ENCODE measurements at regions not wholly inside any gene's neighbourhood (a gene's known extent, or its start where the extent isn't known, plus 50 kb on each side); places are given as distances from the start of the nearest gene placed in this dataset.

GRCh38 chr3:194986208-194987043 is 284.5 kb downstream of the XXYLT1 start:
- ATAC-seq (no peak), DNase-seq (ENCODE audit: low spot score in 2 of 2) (no peak)
- Mint-ChIP-seq H3K36me3 (no peaks in the 10 kb centered on the region), H3K27ac (no peak overlapping the region), H3K9me3 (peaks cover 4 to 5% of the 10 kb centered on the region in 2 donors)

GRCh38 chr3:194987571-194988494 is 283.1 kb downstream of the XXYLT1 start:
- DNase-seq (ENCODE audit: low spot score in 2 of 2) (no peak), ATAC-seq (no peak)
- H3K9me3 Mint-ChIP-seq = no peaks in the 10 kb centered on the region
- no peak overlapping the region for H3K27ac Mint-ChIP-seq
- H3K36me3 Mint-ChIP-seq = no peaks in the 10 kb centered on the region

GRCh38 chr3:194988495-194989165 is 282.3 kb downstream of the XXYLT1 start:
- DNase-seq (ENCODE audit: low spot score in 2 of 2) (no peak), ATAC-seq (no peak)
- no peaks in the 10 kb centered on the region for H3K36me3 Mint-ChIP-seq
- H3K9me3 Mint-ChIP-seq = no peaks in the 10 kb centered on the region
- no peak overlapping the region for H3K27ac Mint-ChIP-seq

- no peak overlapping the region for H3K27ac Mint-ChIP-seq
- no peak for DNase-seq (ENCODE audit: low spot score in 2 of 2)
- H3K36me3 Mint-ChIP-seq = no peaks in the 10 kb centered on the region
- no peak for ATAC-seq
- no peaks in the 10 kb centered on the region for H3K9me3 Mint-ChIP-seq
Measured at GRCh38 chr3:194989241-194989640, 281.7 kb downstream of the XXYLT1 start.

- H3K27ac Mint-ChIP-seq = no peak overlapping the region
- H3K9me3 Mint-ChIP-seq = no peaks in the 10 kb centered on the region
- DNase-seq (ENCODE audit: low spot score in 2 of 2) = no peak
- no peak for ATAC-seq
- H3K36me3 Mint-ChIP-seq = no peaks in the 10 kb centered on the region
Measured at GRCh38 chr3:194990454-194991337, 280.3 kb downstream of the XXYLT1 start.

GRCh38 chr3:194991338-194991654 is 279.7 kb downstream of the XXYLT1 start:
- DNase-seq (ENCODE audit: low spot score in 2 of 2) (no peak), ATAC-seq (no peak)
- Mint-ChIP-seq H3K36me3 (no peaks in the 10 kb centered on the region), H3K9me3 (no peaks in the 10 kb centered on the region), H3K27ac (no peak overlapping the region)

GRCh38 chr3:194993896-194994295 is 277.1 kb downstream of the XXYLT1 start:
- Mint-ChIP-seq H3K36me3 (no peaks in the 10 kb centered on the region), H3K27ac (no peak overlapping the region), H3K9me3 (no peaks in the 10 kb centered on the region)
- no peak for DNase-seq (ENCODE audit: low spot score in 2 of 2)
- ATAC-seq = no peak

- H3K36me3 Mint-ChIP-seq = no peaks in the 10 kb centered on the region
- H3K9me3 Mint-ChIP-seq = no peaks in the 10 kb centered on the region
- ATAC-seq = no peak
- no peak overlapping the region for H3K27ac Mint-ChIP-seq
- DNase-seq (ENCODE audit: low spot score in 2 of 2) = peak in 1 of 2 donors; percentile 34
Measured at GRCh38 chr3:194994551-194994981, 276.4 kb downstream of the XXYLT1 start.

- Mint-ChIP-seq H3K36me3 (no peaks in the 10 kb centered on the region), H3K9me3 (no peaks in the 10 kb centered on the region), H3K27ac (no peak overlapping the region)
- DNase-seq (ENCODE audit: low spot score in 2 of 2) = peak in 1 of 2 donors; percentile 35
- ATAC-seq = no peak
Measured at GRCh38 chr3:194995334-194995733, 275.6 kb downstream of the XXYLT1 start.

- no peak for ATAC-seq
- H3K27ac Mint-ChIP-seq = no peak overlapping the region
Measured at GRCh38 chr3:194995922-194996321, 275.0 kb downstream of the XXYLT1 start.

GRCh38 chr3:194996746-194997145 is 274.2 kb downstream of the XXYLT1 start:
- ATAC-seq (no peak), DNase-seq (ENCODE audit: low spot score in 2 of 2) (peak in 1 of 2 donors; percentile 13)
- Mint-ChIP-seq H3K27ac (no peak overlapping the region), H3K9me3 (no peaks in the 10 kb centered on the region), H3K36me3 (no peaks in the 10 kb centered on the region)

More at GRCh38 chr3:194995922-194996321, 275.0 kb downstream of the XXYLT1 start:
- Mint-ChIP-seq H3K9me3 (no peaks in the 10 kb centered on the region), H3K36me3 (no peaks in the 10 kb centered on the region)
- DNase-seq (ENCODE audit: low spot score in 2 of 2) = peak in 1 of 2 donors; percentile 40

GRCh38 chr3:194998417-194998816 is 272.5 kb downstream of the XXYLT1 start:
- ATAC-seq (no peak), DNase-seq (ENCODE audit: low spot score in 2 of 2) (peak in 1 of 2 donors; percentile 6)
- H3K36me3 Mint-ChIP-seq = no peaks in the 10 kb centered on the region
- H3K9me3 Mint-ChIP-seq = no peaks in the 10 kb centered on the region
- no peak overlapping the region for H3K27ac Mint-ChIP-seq

- Mint-ChIP-seq H3K9me3 (no peaks in the 10 kb centered on the region), H3K27ac (no peak overlapping the region), H3K36me3 (no peaks in the 10 kb centered on the region)
- ATAC-seq (no peak), DNase-seq (ENCODE audit: low spot score in 2 of 2) (peak in 1 of 2 donors; percentile 31)
Measured at GRCh38 chr3:194998948-194999347, 272.0 kb downstream of the XXYLT1 start.

- no peak for ATAC-seq
- DNase-seq (ENCODE audit: low spot score in 2 of 2) = no peak
- Mint-ChIP-seq H3K36me3 (no peaks in the 10 kb centered on the region), H3K9me3 (no peaks in the 10 kb centered on the region), H3K27ac (no peak overlapping the region)
Measured at GRCh38 chr3:194999491-194999890, 271.5 kb downstream of the XXYLT1 start.

- Mint-ChIP-seq H3K36me3 (no peaks in the 10 kb centered on the region), H3K27ac (no peak overlapping the region), H3K9me3 (no peaks in the 10 kb centered on the region)
- DNase-seq (ENCODE audit: low spot score in 2 of 2) = no peak
- no peak for ATAC-seq
Measured at GRCh38 chr3:195001261-195001660, 269.7 kb downstream of the XXYLT1 start.

Data from activated naive CD4-positive, alpha-beta T cell treated with anti-CD3 and anti-CD28 coated beads, Interleukin-2, amount 50 U/mL, for 72 hours (primary cell).